HG02973 (cell line): ENCODE measurements at regions not wholly inside any gene's neighbourhood (a gene's known extent, or its start where the extent isn't known, plus 50 kb on each side); places are given as distances from the start of the nearest gene placed in this dataset.

Source experiments
- ATAC-seq: cut with Tn5 transposase; IDR thresholded peaks from one replicate; pipeline ENCODE4 v1.9.1; 2021; ENCODE audit warnings: moderate library complexity; ENCODE audit not compliant: unreplicated experiment

- no peak for ATAC-seq
Observed at GRCh38 chr18:40984856-40985255, 970.2 kb upstream of the PIK3C3 start.

- ATAC-seq = no peak
Observed at GRCh38 chr18:40983835-40984234, 971.2 kb upstream of the PIK3C3 start.

GRCh38 chr18:40980171-40980570 lies 974.9 kb upstream of the PIK3C3 start:
- ATAC-seq = no peak

- ATAC-seq = no peak
Observed at GRCh38 chr18:40976050-40976449, 979.0 kb upstream of the PIK3C3 start.

GRCh38 chr18:40974448-40974847 lies 980.6 kb upstream of the PIK3C3 start:
- no peak for ATAC-seq

GRCh38 chr18:40962784-40963183 lies 992.2 kb upstream of the PIK3C3 start:
- no peak for ATAC-seq

GRCh38 chr18:40957533-40958070 lies 997.4 kb upstream of the PIK3C3 start:
- ATAC-seq = no peak

GRCh38 chr18:40956213-40956612 lies 998.8 kb upstream of the PIK3C3 start:
- no peak for ATAC-seq

GRCh38 chr18:40955351-40955750 lies 999.7 kb upstream of the PIK3C3 start:
- ATAC-seq = no peak

- ATAC-seq = no peak
Observed at GRCh38 chr18:40949114-40949950, 1005.7 kb upstream of the PIK3C3 start.

GRCh38 chr18:40944576-40944975 lies 1010.5 kb upstream of the PIK3C3 start:
- no peak for ATAC-seq

- no peak for ATAC-seq
Observed at GRCh38 chr18:40939656-40940515, 1015.1 kb upstream of the PIK3C3 start.

- no peak for ATAC-seq
Observed at GRCh38 chr18:40938615-40939014, 1016.4 kb upstream of the PIK3C3 start.

GRCh38 chr18:40937386-40937785 lies 1017.6 kb upstream of the PIK3C3 start:
- no peak for ATAC-seq

GRCh38 chr18:40935423-40935822 lies 1019.6 kb upstream of the PIK3C3 start:
- no peak for ATAC-seq

GRCh38 chr18:40932862-40933261 lies 1022.2 kb upstream of the PIK3C3 start:
- no peak for ATAC-seq

GRCh38 chr18:40930211-40930882 lies 1024.7 kb upstream of the PIK3C3 start:
- no peak for ATAC-seq

GRCh38 chr18:40929399-40929798 lies 1025.6 kb upstream of the PIK3C3 start:
- no peak for ATAC-seq

- ATAC-seq = no peak
Observed at GRCh38 chr18:40926679-40927078, 1028.4 kb upstream of the PIK3C3 start.

- no peak for ATAC-seq
Observed at GRCh38 chr18:40925071-40925541, 1029.9 kb upstream of the PIK3C3 start.
